ENCODE measurements at regions not wholly inside any gene's neighbourhood (a gene's known extent, or its start where the extent isn't known, plus 50 kb on each side); places are given as distances from the start of the nearest gene placed in this dataset.

- TF ChIP-seq REST (IDR thresholded peaks at IDR 0.05; ENCODE audit: borderline replicate concordance in 1 of 2, low read depth in 1 of 2, low read length in 2 of 2) (no peak), FOSL1 (CRISPR knock-in tag; IDR thresholded peaks at IDR 0.05; ENCODE audit: borderline replicate concordance) (no peak), GABPB1 (CRISPR knock-in tag; IDR thresholded peaks at IDR 0.05) (no peak), ZNF350 (CRISPR knock-in tag; IDR thresholded peaks at IDR 0.05; ENCODE audit: borderline replicate concordance, low read depth) (no peak), FOXM1 (CRISPR knock-in tag; IDR thresholded peaks at IDR 0.05) (no peak), NR1H2 (CRISPR knock-in tag; IDR thresholded peaks at IDR 0.05; ENCODE audit: borderline replicate concordance, low read depth) (no peak), SIX1 (CRISPR knock-in tag; IDR thresholded peaks at IDR 0.05; ENCODE audit: borderline replicate concordance) (no peak), ZMAT3 (CRISPR knock-in tag; conservative IDR thresholded peaks at IDR 0.05) (no peak), ZSCAN20 (CRISPR knock-in tag; IDR thresholded peaks at IDR 0.05; ENCODE audit: borderline replicate concordance) (no peak), FOXP1 (IDR thresholded peaks at IDR 0.05) (no peak), FOXP1 (CRISPR knock-in tag; IDR thresholded peaks at IDR 0.05) (no peak), SMC3 (IDR thresholded peaks at IDR 0.05; ENCODE audit: low read length) (no peak)
These were observed 208.7 kb upstream of the SLC35G4 start for GRCh38 chr18:11400703-11401102.
